K562 (cell line): ENCODE measurements at regions not wholly inside any gene's neighbourhood (a gene's known extent, or its start where the extent isn't known, plus 50 kb on each side); places are given as distances from the start of the nearest gene placed in this dataset.

Experiments
- ATAC-seq: fragments of 200-7000 bp; cut with Tn5 transposase; 3 replicates; pipeline ENCODE4 v1.9.1; 2020; ENCODE audit warnings: moderate library complexity
- BruUV-seq: library from RNA; stranded (reverse); fragments of 400-500 nt; replicated peaks from 2 replicates; lab custom pipeline; 2021; lab: Mats Ljungman, UMichigan
- CTCF ChIA-PET: fragments of 300-600 bp; formaldehyde crosslinking; extraction: SDS; loops from one replicate; lab custom pipeline; 2021; ENCODE audit warnings: low intra/inter-chr PET ratio; lab: Yijun Ruan, JAX
- POLR2A ChIA-PET: fragments of 300-600, 350-650 bp; sonication (Branson Sonifier 250); formaldehyde crosslinking; extraction: SDS; loops from one replicate; lab custom pipeline; 2021; ENCODE audit warnings: antibody characterized with exemption, inconsistent platforms; lab: Yijun Ruan, JAX
- DNase-seq, 4 experiments: peaks; one replicate each; pipeline versions ENCODE4 v3.0.0 to v3.0.0-alpha.2; 2011 to 2018; ENCODE audit warnings: low spot score in 3 of 4, mixed read lengths in 3 of 4; ENCODE audit errors: extremely low read depth in 1 of 4
- FAIRE-seq: peaks from 2 replicates; lab custom pipeline; 2011; peaks lifted over from hg19 to GRCh38; lab: Jason Lieb, UNC
- H2AFZ ChIP-seq: 2 replicates; pipeline ENCODE4 v1.6.0; 2011; ENCODE audit warnings: low read depth, low read length, control low read depth, inconsistent platforms
- H3K27ac ChIP-seq: fragments of 200-600 bp; 3 replicates; pipeline ENCODE4 v1.8.0; 2011; ENCODE audit warnings: low read depth, mild to moderate bottlenecking, control low read depth, inconsistent platforms, low read length, moderate library complexity, mixed read lengths; ENCODE audit errors: extremely low read depth
- H3K27me3 ChIP-seq, 2 experiments: fragments of 300-600 bp in 1 of 2; 2 replicates in 1 of 2; 3 replicates in 1 of 2; pipeline versions ENCODE4 v1.6.0 to v1.8.0; 2011; ENCODE audit warnings: inconsistent platforms in 2 of 2, low read length in 2 of 2, mild to moderate bottlenecking in 1 of 2, mixed read lengths in 1 of 2, moderate library complexity in 1 of 2; ENCODE audit not compliant: control insufficient read depth in 2 of 2, insufficient read depth in 2 of 2
- H3K36me3 ChIP-seq: fragments of 300-600 bp; 3 replicates; pipeline ENCODE4 v1.8.0; 2011; ENCODE audit warnings: mild to moderate bottlenecking, low read length, inconsistent platforms; ENCODE audit not compliant: control insufficient read depth, insufficient read depth
- H3K4me1 ChIP-seq, 2 experiments: fragments of 200-600 bp in 1 of 2; replicated peaks in 1 of 2; 2 replicates in 1 of 2; 3 replicates in 1 of 2; pipeline versions ENCODE4 v1.5.1 to v1.8.0; 2011; ENCODE audit warnings: inconsistent platforms in 2 of 2, low read length in 2 of 2, mild to moderate bottlenecking in 1 of 2, mixed read lengths in 1 of 2, moderate library complexity in 1 of 2; ENCODE audit not compliant: control insufficient read depth in 2 of 2, insufficient read depth in 2 of 2
- H3K4me2 ChIP-seq: 2 replicates; pipeline ENCODE4 v1.6.1; 2011; ENCODE audit warnings: low read length, control low read depth, inconsistent platforms, mixed read lengths; ENCODE audit not compliant: insufficient read depth
- H3K4me3 ChIP-seq: fragments of 200-600 bp; sonication (generic), shearing (Covaris generic); 2 replicates; pipeline ENCODE4 v1.5.1; 2016; ENCODE audit warnings: control low read depth, inconsistent platforms
- H3K79me2 ChIP-seq: fragments of 200-600 bp; 3 replicates; pipeline ENCODE4 v1.8.0; 2011; ENCODE audit warnings: low read length, inconsistent platforms; ENCODE audit not compliant: control insufficient read depth, insufficient read depth
- H3K9ac ChIP-seq, 2 experiments: 2 replicates each; pipeline versions ENCODE4 v1.6.0 to v1.6.1; 2011; ENCODE audit warnings: low read depth in 2 of 2, low read length in 2 of 2, control low read depth in 1 of 2, inconsistent platforms in 1 of 2, mild to moderate bottlenecking in 1 of 2, mixed read lengths in 1 of 2; ENCODE audit not compliant: insufficient read depth in 1 of 2
- H3K9me1 ChIP-seq: one replicate; pipeline ENCODE4 v1.6.0; 2011; ENCODE audit warnings: inconsistent platforms, mild to moderate bottlenecking, low read length, moderate library complexity; ENCODE audit not compliant: control insufficient read depth, insufficient read depth
- H3K9me3 ChIP-seq: replicated peaks from 2 replicates; pipeline ENCODE4 v1.5.1; 2011; ENCODE audit warnings: low read depth, low read length, inconsistent platforms; ENCODE audit not compliant: control insufficient read depth, insufficient read depth
- H4K20me1 ChIP-seq: replicated peaks from 2 replicates; pipeline ENCODE4 v1.6.1; 2011; ENCODE audit warnings: low read length, inconsistent platforms, mixed read lengths; ENCODE audit not compliant: control insufficient read depth, insufficient read depth
- BMI1 ChIP-seq: fragments of 150-350 bp; IDR thresholded peaks from 2 replicates; pipeline ENCODE4 v1.6.1; 2014; ENCODE audit warnings: low read length
- CREB3 ChIP-seq: fragments of 450-650 bp; conservative IDR thresholded peaks from 2 replicates; pipeline ENCODE4 v1.6.1; 2016; ENCODE audit warnings: missing genetic modification characterization, low read depth, mild to moderate bottlenecking, missing compliant biosample characterization, moderate library complexity
- ETV1 ChIP-seq: fragments of 450-650 bp; conservative IDR thresholded peaks from 2 replicates; pipeline ENCODE4 v1.6.1; 2016; ENCODE audit warnings: missing genetic modification characterization, control low read depth, low read depth, missing compliant biosample characterization
- NCOA2 ChIP-seq, 2 experiments: fragments of 450-650 bp; IDR thresholded peaks; 2 replicates each; pipeline ENCODE4 v1.6.1; 2018; ENCODE audit warnings: mild to moderate bottlenecking in 2 of 2, moderate library complexity in 1 of 2; ENCODE audit not compliant: partially characterized antibody in 2 of 2
- NELFE ChIP-seq: IDR thresholded peaks from 2 replicates; pipeline ENCODE4 v1.6.1; 2011; ENCODE audit warnings: mild to moderate bottlenecking; ENCODE audit not compliant: insufficient read depth, insufficient read length
- POU5F1 ChIP-seq: fragments of 150-350 bp; IDR thresholded peaks from 2 replicates; pipeline ENCODE4 v1.6.1; 2014; ENCODE audit warnings: borderline replicate concordance, low read length, low read depth, mild to moderate bottlenecking; ENCODE audit not compliant: partially characterized antibody
- RREB1 ChIP-seq: fragments of 250-450 bp; sonication (Bioruptor Pico); IDR thresholded peaks from 2 replicates; pipeline ENCODE4 v1.4.0; 2020
- TAF1 ChIP-seq: IDR thresholded peaks from 2 replicates; pipeline ENCODE4 v1.6.1; 2011; ENCODE audit warnings: mild to moderate bottlenecking, low read length, moderate library complexity; ENCODE audit not compliant: insufficient read depth, control insufficient read depth, severe bottlenecking; ENCODE audit errors: extremely low read depth
- TCF15 ChIP-seq: fragments of 250-450 bp; sonication (Bioruptor Pico); IDR thresholded peaks from 2 replicates; pipeline ENCODE4 v1.8.0; 2022; ENCODE audit warnings: moderate library complexity, mild to moderate bottlenecking, inconsistent platforms
- U2AF1 ChIP-seq: fragments of 200-400 bp; formaldehyde crosslinking; optimal IDR thresholded peaks from 2 replicates; pipeline ENCODE3; 2017; ENCODE audit warnings: mild to moderate bottlenecking, low read depth, low read length, moderate library complexity
- USF2 ChIP-seq: sonication (generic); formaldehyde crosslinking; IDR thresholded peaks from 2 replicates; pipeline ENCODE4 v1.5.0; 2020; ENCODE audit warnings: missing genetic modification reagents
- ZNF133 ChIP-seq: fragments of 250-450 bp; sonication (Bioruptor Pico); IDR thresholded peaks from 2 replicates; pipeline ENCODE4 v1.4.0; 2020; ENCODE audit warnings: mild to moderate bottlenecking
- ZNF184 ChIP-seq: sonication (generic); formaldehyde crosslinking; IDR thresholded peaks from 2 replicates; pipeline ENCODE4 v1.5.0; 2020; ENCODE audit warnings: missing genetic modification reagents
- ZNF584 ChIP-seq: fragments of 200-800 bp; sonication (Bioruptor generic); IDR thresholded peaks from 2 replicates; pipeline ENCODE4 v1.6.1; 2016; ENCODE audit warnings: low read depth, mild to moderate bottlenecking, missing genetic modification characterization, missing compliant biosample characterization
- WGBS: fragments of 100-300 bp; shearing (Covaris generic); methylation state at CpG from one replicate; pipeline ENCODE4 v1.1.6; 2016; ENCODE audit warnings: low coverage, mixed read lengths; ENCODE audit not compliant: insufficient coverage; ENCODE audit errors: missing lambda C conversion rate; 5-methylcytosine and 5-hydroxymethylcytosine counted together
- in situ Hi-C: fragments of 300-500 bp; cut with MboI; formaldehyde crosslinking; loops from 4 replicates; pipeline ENCODE4 v1.15.0; 2018; ENCODE audit warnings: inconsistent platforms, mixed read lengths
- intact Hi-C: fragments of 100-400 bp; cut with micrococcal nuclease; formaldehyde crosslinking; loops from 2 replicates; pipeline ENCODE4 v1.14.2; 2022

- TF ChIP-seq U2AF1, result no peak
- no peak for TF ChIP-seq POU5F1
These were observed 87.5 kb downstream of the RBM43 start (continued) for GRCh38 chr2:151174127-151174526.

DNA sequence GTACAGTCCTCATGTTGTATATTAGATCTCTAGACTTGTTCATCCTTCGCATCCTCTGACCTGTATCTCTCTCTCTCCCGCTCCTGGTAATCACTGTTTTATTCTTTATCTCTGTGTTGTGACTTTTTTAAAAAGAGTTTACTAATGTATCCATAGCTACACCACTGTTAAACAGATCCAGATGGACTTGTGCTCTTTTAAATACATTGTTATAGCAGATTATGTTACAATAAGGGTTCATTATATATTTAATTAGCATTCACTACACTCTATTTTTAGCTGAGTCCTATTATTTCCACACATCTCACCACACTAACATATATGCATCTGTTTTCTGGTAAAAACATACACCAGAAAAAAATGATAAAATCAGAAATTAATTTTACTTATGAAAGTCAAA is 90.5 kb downstream of the RBM43 start:
- Histone ChIP-seq H3K79me2 (no peaks in the 10 kb centered on the region), H3K9ac (no peak overlapping the region), H3K9me1 (no peaks in the 10 kb centered on the region), H3K9me3 (no peaks in the 10 kb centered on the region), H3K27ac (no peak overlapping the region), H2AFZ (no peak overlapping the region), H3K36me3 (no peaks in the 10 kb centered on the region), H4K20me1 (no peaks in the 10 kb centered on the region), H3K4me3 (no peak overlapping the region), H3K27me3 (no peaks in the 10 kb centered on the region; a peak in 2 of 5 replicates), H3K4me2 (no peak overlapping the region), H3K4me1 (no peaks in the 10 kb centered on the region)
- in situ Hi-C loops, result no loop called here
- POLR2A ChIA-PET, result interaction anchor here (1.0 kb wide), 1 partner anchor 10 kb away, joined by 3 read pairs; no protein-coding TSS in a partner anchor
- DNase-seq (no peak), FAIRE-seq (no peak), ATAC-seq (no peak)
- intact Hi-C loops, result no loop called here
- 3% methylated on average over 2 of the region's 2 CpGs for WGBS
- BruUV-seq, result no TSS peak
- CTCF ChIA-PET, result no interaction called here
- no peak for TF ChIP-seq CREB3
- no peak for TF ChIP-seq TCF15 (CRISPR knock-in tag)
- TF ChIP-seq USF2 (CRISPR knock-in tag), result no peak
- no peak for TF ChIP-seq ZNF184
- no peak for TF ChIP-seq NELFE
- no peak for TF ChIP-seq ETV1 (tag)
- no peak for TF ChIP-seq ZNF584 (CRISPR knock-in tag)
- no peak for TF ChIP-seq NCOA2 (IDR thresholded peaks at IDR 0.05; ENCODE audit: partially characterized antibody in 2 of 2)
- no peak for TF ChIP-seq RREB1 (CRISPR knock-in tag)
- TF ChIP-seq TAF1, result no peak
- TF ChIP-seq ZNF133 (CRISPR knock-in tag), result no peak
- no peak for TF ChIP-seq BMI1
